Panc1 (cell line): ENCODE measurements at regions not wholly inside any gene's neighbourhood (a gene's known extent, or its start where the extent isn't known, plus 50 kb on each side); places are given as distances from the start of the nearest gene placed in this dataset.

ENCODE experiments used
- POLR2AphosphoS5 ChIP-seq: IDR thresholded peaks from 2 replicates; pipeline ENCODE4 v1.6.1; 2012; ENCODE audit warnings: mild to moderate bottlenecking, low read depth, low read length, moderate library complexity
- REST ChIP-seq, 2 experiments: IDR thresholded peaks; 2 replicates each; pipeline ENCODE4 v1.6.1; 2011 to 2012; ENCODE audit warnings: low read depth in 2 of 2, control low read depth in 1 of 2, low read length in 1 of 2, mild to moderate bottlenecking in 1 of 2, moderate library complexity in 1 of 2; ENCODE audit not compliant: insufficient read depth in 1 of 2
- SIN3A ChIP-seq: IDR thresholded peaks from 2 replicates; pipeline ENCODE4 v1.6.1; 2012; ENCODE audit warnings: low read depth, mild to moderate bottlenecking, low read length, moderate library complexity, borderline replicate concordance; ENCODE audit not compliant: insufficient read depth
- TCF7L2 ChIP-seq: IDR thresholded peaks from 2 replicates; pipeline ENCODE4 v1.6.1; 2011; ENCODE audit warnings: mild to moderate bottlenecking, low read depth, low read length, inconsistent platforms
- TF ChIP-seq, protein P1 (sequence below): fragments of 450-650 bp; IDR thresholded peaks from 2 replicates; pipeline ENCODE4 v1.5.1; 2017; ENCODE audit warnings: mild to moderate bottlenecking

DNA sequence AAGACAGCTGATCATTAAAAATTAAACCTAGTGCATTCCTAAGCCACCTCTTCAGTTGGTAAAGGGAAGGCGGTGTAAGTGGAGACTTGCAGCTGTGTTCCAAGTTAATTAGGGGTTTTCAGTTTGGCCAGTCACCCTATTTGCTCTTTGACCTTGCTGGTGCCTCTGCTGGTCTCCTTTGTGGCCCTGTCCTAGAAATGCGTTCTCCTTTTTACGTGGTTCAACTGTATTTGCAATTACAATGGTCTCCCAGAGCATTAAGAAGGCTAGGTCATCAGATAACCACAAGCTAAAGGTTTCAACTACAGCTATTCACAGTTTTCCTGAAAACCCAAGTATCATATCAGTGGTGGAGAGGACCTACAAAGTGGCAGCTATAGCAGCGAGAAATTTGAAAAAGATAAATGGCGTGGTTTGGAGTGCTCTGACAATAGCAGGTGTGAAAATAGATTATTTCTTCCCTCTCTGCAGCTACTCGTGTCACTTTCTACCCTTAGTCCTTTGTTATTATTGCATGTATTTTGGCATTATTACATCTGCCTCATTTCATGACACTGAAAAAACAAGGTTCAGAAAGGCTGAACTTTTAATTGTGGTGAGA lies 203.5 kb upstream of the TBC1D5 start:
- TF ChIP-seq, protein P1, sequence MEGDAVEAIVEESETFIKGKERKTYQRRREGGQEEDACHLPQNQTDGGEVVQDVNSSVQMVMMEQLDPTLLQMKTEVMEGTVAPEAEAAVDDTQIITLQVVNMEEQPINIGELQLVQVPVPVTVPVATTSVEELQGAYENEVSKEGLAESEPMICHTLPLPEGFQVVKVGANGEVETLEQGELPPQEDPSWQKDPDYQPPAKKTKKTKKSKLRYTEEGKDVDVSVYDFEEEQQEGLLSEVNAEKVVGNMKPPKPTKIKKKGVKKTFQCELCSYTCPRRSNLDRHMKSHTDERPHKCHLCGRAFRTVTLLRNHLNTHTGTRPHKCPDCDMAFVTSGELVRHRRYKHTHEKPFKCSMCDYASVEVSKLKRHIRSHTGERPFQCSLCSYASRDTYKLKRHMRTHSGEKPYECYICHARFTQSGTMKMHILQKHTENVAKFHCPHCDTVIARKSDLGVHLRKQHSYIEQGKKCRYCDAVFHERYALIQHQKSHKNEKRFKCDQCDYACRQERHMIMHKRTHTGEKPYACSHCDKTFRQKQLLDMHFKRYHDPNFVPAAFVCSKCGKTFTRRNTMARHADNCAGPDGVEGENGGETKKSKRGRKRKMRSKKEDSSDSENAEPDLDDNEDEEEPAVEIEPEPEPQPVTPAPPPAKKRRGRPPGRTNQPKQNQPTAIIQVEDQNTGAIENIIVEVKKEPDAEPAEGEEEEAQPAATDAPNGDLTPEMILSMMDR: no peak
- TF ChIP-seq POLR2AphosphoS5: no peak
- TF ChIP-seq REST (IDR thresholded peaks at IDR 0.05; ENCODE audit: insufficient read depth in 1 of 2, low read depth in 2 of 2, low read length in 1 of 2): no peak
- no peak for TF ChIP-seq TCF7L2
- no peak for TF ChIP-seq SIN3A
